ENCODE measurements at regions not wholly inside any gene's neighbourhood (a gene's known extent, or its start where the extent isn't known, plus 50 kb on each side); places are given as distances from the start of the nearest gene placed in this dataset.
A peak's percentile ranks its signal among the peaks of the same experiment; 100 is the strongest.

- DNase-seq (ENCODE audit: low read depth), result no peak
- no peak for TF ChIP-seq CTCF (IDR thresholded peaks at IDR 0.05; ENCODE audit: insufficient read depth, low read length)
- no peak overlapping the region for H3K4me3 ChIP-seq (ENCODE audit: low read depth, low read length)
Observed at GRCh38 chr2:129756276-129756675, 223.2 kb upstream of the RAB6C start.

- TF ChIP-seq CTCF (IDR thresholded peaks at IDR 0.05; ENCODE audit: insufficient read depth, low read length), result no peak
- no peak for DNase-seq (ENCODE audit: low read depth)
- no peak overlapping the region for H3K4me3 ChIP-seq (ENCODE audit: low read depth, low read length)
Observed at GRCh38 chr2:129757366-129757914, 222.0 kb upstream of the RAB6C start.

GRCh38 chr2:129757915-129758783, 221.3 kb upstream of the RAB6C start:
- no peak for TF ChIP-seq CTCF (IDR thresholded peaks at IDR 0.05; ENCODE audit: insufficient read depth, low read length)
- H3K4me3 ChIP-seq (ENCODE audit: low read depth, low read length), result peak overlapping the region; percentile 50
- DNase-seq (ENCODE audit: low read depth), result peak; percentile 2

- no peak for TF ChIP-seq CTCF (IDR thresholded peaks at IDR 0.05; ENCODE audit: insufficient read depth, low read length)
- no peak for DNase-seq (ENCODE audit: low read depth)
- peak overlapping the region; percentile 50 for H3K4me3 ChIP-seq (ENCODE audit: low read depth, low read length)
Observed at GRCh38 chr2:129758784-129759471, 220.5 kb upstream of the RAB6C start.

- no peak for TF ChIP-seq CTCF (IDR thresholded peaks at IDR 0.05; ENCODE audit: insufficient read depth, low read length)
- no peak for DNase-seq (ENCODE audit: low read depth)
- no peak overlapping the region for H3K4me3 ChIP-seq (ENCODE audit: low read depth, low read length)
Observed at GRCh38 chr2:129759472-129760010, 219.9 kb upstream of the RAB6C start.

- no peak for TF ChIP-seq CTCF (IDR thresholded peaks at IDR 0.05; ENCODE audit: insufficient read depth, low read length)
- DNase-seq (ENCODE audit: low read depth), result no peak
- H3K4me3 ChIP-seq (ENCODE audit: low read depth, low read length), result no peak overlapping the region
Observed at GRCh38 chr2:129760669-129761068, 218.8 kb upstream of the RAB6C start.

Data from fibroblast of the aortic adventitia (primary cell).